ENCODE measurements at regions not wholly inside any gene's neighbourhood (a gene's known extent, or its start where the extent isn't known, plus 50 kb on each side); places are given as distances from the start of the nearest gene placed in this dataset.
"Not testable (repeated sequence)": the region's sequence is repeated elsewhere in the genome, so short reads cannot be mapped to it uniquely, and the experiment has no call there.

- not testable (repeated sequence) for TF ChIP-seq CTCF, POLR2A (IDR thresholded peaks at IDR 0.05)
Measured at GRCh38 chr21:5118296-5118679, 5403.1 kb upstream of the TPTE start.

Data from lower leg skin (tissue), 3 donors.